Heart right ventricle (tissue), 16 donors: ENCODE measurements at regions not wholly inside any gene's neighbourhood (a gene's known extent, or its start where the extent isn't known, plus 50 kb on each side); places are given as distances from the start of the nearest gene placed in this dataset.

ENCODE experiments used
- ATAC-seq, 8 donors: fragments of 200-7000 bp; cut with Tn5 transposase; one replicate each; pipeline ENCODE4 v1.9.1; 2020; ENCODE audit warnings: mild to moderate bottlenecking in 8 of 8, moderate library complexity in 8 of 8, moderate number of reproducible peaks in 1 of 8
- DNase-seq, 2 donors: peaks; one replicate each; pipeline ENCODE4 v3.0.0-alpha.2; 2020
- H3K27ac ChIP-seq, 10 donors: fragments of 200-600 bp; sonication (generic) in 2 of 10; one replicate each; pipeline versions ENCODE4 v1.5.0 to v1.8.0; 2020 to 2022; ENCODE audit warnings: mild to moderate bottlenecking in 3 of 10
- H3K27me3 ChIP-seq, 7 donors: fragments of 200-600 bp; one replicate each; pipeline ENCODE4 v1.8.0; 2021 to 2022; ENCODE audit warnings: mild to moderate bottlenecking in 2 of 7
- H3K36me3 ChIP-seq, 9 donors: fragments of 200-600 bp; sonication (generic) in 1 of 9; one replicate each; pipeline versions ENCODE4 v1.5.0 to v1.8.0; 2020 to 2022; ENCODE audit warnings: mild to moderate bottlenecking in 2 of 9
- H3K4me1 ChIP-seq, 9 donors: fragments of 200-600 bp; sonication (generic) in 1 of 9; one replicate each; pipeline versions ENCODE4 v1.5.0 to v1.8.0; 2020 to 2022; ENCODE audit warnings: mild to moderate bottlenecking in 4 of 9
- H3K4me3 ChIP-seq, 10 donors: fragments of 200-600 bp; sonication (generic) in 2 of 10; one replicate each; pipeline versions ENCODE4 v1.5.0 to v1.8.0; 2020 to 2022; ENCODE audit warnings: mild to moderate bottlenecking in 7 of 10, moderate library complexity in 2 of 10
- H3K9me3 ChIP-seq, 11 donors: fragments of 200-600 bp in 10 of 11; sonication (generic) in 2 of 11; one replicate each; pipeline versions ENCODE4 v1.5.0 to v1.8.0; 2013 to 2022; ENCODE audit warnings: mild to moderate bottlenecking in 2 of 11, control low read depth in 1 of 11, moderate library complexity in 1 of 11
- CTCF ChIP-seq, 9 donors: fragments of 200-600 bp; sonication (generic) in 2 of 9; IDR thresholded peaks; one replicate each; pipeline versions ENCODE4 v1.5.0 to v1.8.0; 2021 to 2022; ENCODE audit warnings: antibody characterized with exemption in 9 of 9, mild to moderate bottlenecking in 5 of 9, moderate library complexity in 1 of 9
- WGBS, 2 donors: extraction: QIAGEN DNeasy Blood & Tissue Kit; methylation state at CpG; one replicate each; pipeline ENCODE4 v1.1.7; 2013; ENCODE audit warnings: inconsistent platforms in 1 of 2; 5-methylcytosine and 5-hydroxymethylcytosine counted together
- intact Hi-C, 10 donors: fragments of 100-400 bp; cut with DNase I; formaldehyde crosslinking; loops; one replicate each; pipeline versions ENCODE4 v1.11.1 to v1.14.2; 2022
- donor health status: Arrhythmogenic right ventricular cardiomyopathy.
- donor health status: ischemic (EF 13 %, LVEDD 7.1; RV severe dilation, severe dysfunction).
- donor health status: healthy with polysubstance abuse.
- donor health status: DM: no; HTN: yes; CAD: no.
- donor health status: DM: no; HTN: no; CAD: no.
- donor health status: ischemic (EF 25% LVEDD 6.9; RV normal size, moderate dysfunction).
- donor health status: ischemic (EF 25% LVEDD 5.7; RV mildly dilated, moderate dysfunction).
- donor health status: healthy.
- donor health status: DM: yes; HTN: yes; CAD: no.
- donor health status: Ischemic cardiomyopathy.
- donor health status: ischemic (EF 35%, LVEDD 5.7; RV mildly dilated, moderate dysfunction).
- donor health status: nonischemic (EF 11% LVEDD 7.7; RV severe dilation, severe dysfunction).
- donor health status: DM: yes; HTN: yes; CAD: no.
- donor health status: PGD.
- donor health status: ischemic (EF 29% LVEDD 5.4; RV normal size, mild dysfunction).
- donor health status: nonischemic (EF 23%, LVEDD 6.1; RV moderate dilation, normal function).

GRCh38 chr21:14734191-14734590 lies 188.1 kb upstream of the SAMSN1 start:
- TF ChIP-seq CTCF (IDR thresholded peaks at IDR 0.05), result no peak
- no peak for DNase-seq
- ATAC-seq, result no peak
- Histone ChIP-seq H3K36me3 (no peaks in the 10 kb centered on the region), H3K4me1 (peaks cover 0 to 6% (median 0%) of the 10 kb centered on the region in 9 donors), H3K27me3 (no peaks in the 10 kb centered on the region), H3K4me3 (no peak overlapping the region), H3K9me3 (no peaks in the 10 kb centered on the region), H3K27ac (no peak overlapping the region)
- intact Hi-C loops, result no loop called here
- WGBS, 2 donors, result 81 to 85% methylated on average over 3 of the region's 3 CpGs

GRCh38 chr21:14725219-14725618 lies 179.1 kb upstream of the SAMSN1 start:
- Histone ChIP-seq H3K9me3 (no peaks in the 10 kb centered on the region), H3K4me1 (no peaks in the 10 kb centered on the region), H3K4me3 (no peak overlapping the region), H3K27ac (no peak overlapping the region), H3K36me3 (no peaks in the 10 kb centered on the region), H3K27me3 (no peaks in the 10 kb centered on the region)
- DNase-seq (no peak), ATAC-seq (no peak)
- WGBS, 2 donors, result 96% methylated on average over 4 of the region's 4 CpGs
- intact Hi-C loops, result no loop called here
- TF ChIP-seq CTCF (IDR thresholded peaks at IDR 0.05), result no peak

GRCh38 chr21:14722841-14723483 lies 176.8 kb upstream of the SAMSN1 start:
- TF ChIP-seq CTCF (IDR thresholded peaks at IDR 0.05), result no peak
- Histone ChIP-seq H3K27ac (no peak overlapping the region), H3K36me3 (no peaks in the 10 kb centered on the region), H3K9me3 (no peaks in the 10 kb centered on the region), H3K27me3 (no peaks in the 10 kb centered on the region), H3K4me3 (no peak overlapping the region), H3K4me1 (no peaks in the 10 kb centered on the region)
- no peak for DNase-seq
- no peak for ATAC-seq
- WGBS, 2 donors, result 87 to 88% methylated on average over 6 of the region's 6 CpGs
- intact Hi-C loops, result no loop called here

- DNase-seq (no peak), ATAC-seq (no peak)
- whole genome bisulfite sequencing, 2 donors, result 53 to 76% methylated on average over 4 of the region's 4 CpGs
- Histone ChIP-seq H3K4me3 (no peak overlapping the region), H3K27me3 (no peaks in the 10 kb centered on the region), H3K4me1 (no peaks in the 10 kb centered on the region), H3K36me3 (no peaks in the 10 kb centered on the region), H3K27ac (no peak overlapping the region), H3K9me3 (no peaks in the 10 kb centered on the region)
- intact Hi-C loops, result no loop called here
- TF ChIP-seq CTCF (IDR thresholded peaks at IDR 0.05), result no peak
Measured at GRCh38 chr21:14720237-14720636, 174.1 kb upstream of the SAMSN1 start.
